GM18951 (cell line): ENCODE measurements at regions not wholly inside any gene's neighbourhood (a gene's known extent, or its start where the extent isn't known, plus 50 kb on each side); places are given as distances from the start of the nearest gene placed in this dataset.
"Not testable (repeated sequence)": the region's sequence is repeated elsewhere in the genome, so short reads cannot be mapped to it uniquely, and the experiment has no call there.

Experiments used
- POLR2A ChIP-seq: IDR thresholded peaks from 4 replicates; pipeline ENCODE4 v1.6.1; 2011; ENCODE audit warnings: mild to moderate bottlenecking; ENCODE audit not compliant: insufficient read length, insufficient read depth; ENCODE audit errors: extremely low read depth
- in situ Hi-C: fragments of 300-500 bp; cut with MboI; formaldehyde crosslinking; loops from one replicate; pipeline ENCODE4 v1.12.0; 2022; ENCODE audit warnings: low sequenced_read_pairs, mixed read lengths, inconsistent platforms; ENCODE audit not compliant: unreplicated experiment

GRCh38 chr2:76050196-76050595 is 339.5 kb upstream of the GCFC2 start:
- TF ChIP-seq POLR2A = no peak
- in situ Hi-C loops = no loop called here

- TF ChIP-seq POLR2A = no peak
- in situ Hi-C loops = no loop called here
These were observed 334.0 kb upstream of the GCFC2 start for GRCh38 chr2:76044701-76045100.

- in situ Hi-C loops = no loop called here
- TF ChIP-seq POLR2A = no peak
These were observed 328.8 kb upstream of the GCFC2 start for GRCh38 chr2:76039505-76039904.

- in situ Hi-C loops = no loop called here
- no peak for TF ChIP-seq POLR2A
These were observed 317.0 kb upstream of the GCFC2 start for GRCh38 chr2:76027761-76028160.

GRCh38 chr2:76019128-76019527 is 308.4 kb upstream of the GCFC2 start:
- TF ChIP-seq POLR2A = no peak
- in situ Hi-C loops = no loop called here

GRCh38 chr2:76009484-76009883 is 298.8 kb upstream of the GCFC2 start:
- in situ Hi-C loops = no loop called here
- TF ChIP-seq POLR2A = no peak

GRCh38 chr2:76008001-76008702 is 297.4 kb upstream of the GCFC2 start:
- in situ Hi-C loops = no loop called here
- no peak for TF ChIP-seq POLR2A

- TF ChIP-seq POLR2A = no peak
- in situ Hi-C loops = no loop called here
These were observed 289.7 kb upstream of the GCFC2 start for GRCh38 chr2:76000425-76000824.

- in situ Hi-C loops = no loop called here
- no peak for TF ChIP-seq POLR2A
These were observed 287.7 kb upstream of the GCFC2 start for GRCh38 chr2:75998451-75998850.

- in situ Hi-C loops = no loop called here
- no peak for TF ChIP-seq POLR2A
These were observed 284.0 kb upstream of the GCFC2 start for GRCh38 chr2:75994759-75995158.

- in situ Hi-C loops = not testable (repeated sequence)
These were observed 277.9 kb upstream of the GCFC2 start for GRCh38 chr2:75988622-75989021.

- TF ChIP-seq POLR2A = no peak
- in situ Hi-C loops = no loop called here
These were observed 275.9 kb upstream of the GCFC2 start for GRCh38 chr2:75986617-75987016.

GRCh38 chr2:75982719-75983118 is 272.0 kb upstream of the GCFC2 start:
- in situ Hi-C loops = no loop called here
- TF ChIP-seq POLR2A = no peak

- in situ Hi-C loops = no loop called here
- TF ChIP-seq POLR2A = no peak
These were observed 253.9 kb upstream of the GCFC2 start for GRCh38 chr2:75964646-75965045.
